ENCODE measurements at regions not wholly inside any gene's neighbourhood (a gene's known extent, or its start where the extent isn't known, plus 50 kb on each side); places are given as distances from the start of the nearest gene placed in this dataset.

DNA sequence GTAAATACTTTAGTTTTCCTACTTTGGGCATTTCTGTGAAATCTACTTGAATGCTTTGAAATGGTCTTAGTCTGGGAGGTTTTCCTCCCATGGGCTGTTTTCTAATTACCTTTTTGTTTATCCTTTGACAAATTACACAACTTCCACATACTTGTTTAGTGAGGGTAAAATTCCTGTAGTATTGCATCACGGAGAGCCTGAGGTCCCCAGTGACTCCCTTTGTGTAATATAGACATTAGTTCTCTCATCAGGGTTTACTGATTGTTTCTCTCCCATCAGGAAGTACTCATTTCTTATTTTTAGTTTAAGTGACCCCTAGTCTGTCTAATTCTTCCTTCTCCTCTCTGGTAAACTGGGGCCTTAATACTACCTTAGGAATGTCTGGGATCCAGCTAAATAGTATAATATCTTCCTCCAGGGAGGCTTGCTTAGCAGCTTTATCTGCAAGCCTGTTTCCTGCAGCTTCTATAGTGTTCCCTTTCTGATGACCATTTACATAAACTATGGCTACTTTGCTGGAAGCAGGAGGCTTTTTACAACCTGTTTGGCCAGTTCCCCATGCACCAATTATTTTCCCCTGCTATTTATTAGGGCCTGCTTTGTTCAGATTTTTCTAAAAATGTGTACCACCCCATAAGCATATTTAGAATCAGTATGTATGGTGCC is 87.2 kb upstream of the XCR1 start:
- DNase-seq (ENCODE audit: low read depth, low spot score): no peak

DNA sequence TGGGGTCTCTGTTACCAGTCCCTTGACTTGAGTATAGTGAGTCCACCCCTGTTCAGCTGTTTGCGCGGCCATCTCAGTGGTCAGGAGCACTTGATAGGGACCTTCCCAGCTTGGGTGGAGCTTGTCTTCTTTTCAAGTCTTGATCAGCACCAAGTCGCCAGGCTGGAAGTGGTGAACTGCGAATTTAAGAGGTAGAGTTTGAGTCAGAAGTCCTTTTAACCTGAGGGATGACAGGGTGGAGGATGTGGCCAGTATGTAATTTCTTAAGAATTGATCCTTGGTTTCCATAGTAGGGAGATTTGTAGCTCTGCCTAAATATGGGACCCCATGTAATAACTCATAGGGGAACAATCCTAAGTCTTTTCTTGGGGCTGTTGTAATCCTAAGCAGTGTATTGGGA is 86.3 kb upstream of the XCR1 start:
- DNase-seq (ENCODE audit: low read depth, low spot score): no peak

DNA sequence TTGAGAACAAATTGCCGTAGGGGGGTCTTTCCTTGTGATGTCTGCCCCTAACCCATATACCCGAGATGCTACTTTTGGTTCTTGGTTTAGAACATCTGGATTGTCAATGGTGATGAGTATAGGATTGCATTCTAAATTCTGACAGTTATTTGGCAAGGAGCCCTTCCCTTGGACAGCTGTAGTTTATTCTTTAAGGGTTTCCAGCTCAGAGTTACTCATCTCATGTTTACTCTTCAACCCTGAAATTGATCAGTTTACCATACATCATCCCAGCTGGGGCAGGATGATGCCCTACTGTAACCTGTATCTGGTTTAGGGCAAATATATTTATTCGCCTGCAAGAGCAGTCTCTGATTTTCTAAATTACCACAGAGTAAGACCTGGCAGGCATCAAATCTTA is 85.7 kb upstream of the XCR1 start:
- DNase-seq (ENCODE audit: low read depth, low spot score): no peak

DNA sequence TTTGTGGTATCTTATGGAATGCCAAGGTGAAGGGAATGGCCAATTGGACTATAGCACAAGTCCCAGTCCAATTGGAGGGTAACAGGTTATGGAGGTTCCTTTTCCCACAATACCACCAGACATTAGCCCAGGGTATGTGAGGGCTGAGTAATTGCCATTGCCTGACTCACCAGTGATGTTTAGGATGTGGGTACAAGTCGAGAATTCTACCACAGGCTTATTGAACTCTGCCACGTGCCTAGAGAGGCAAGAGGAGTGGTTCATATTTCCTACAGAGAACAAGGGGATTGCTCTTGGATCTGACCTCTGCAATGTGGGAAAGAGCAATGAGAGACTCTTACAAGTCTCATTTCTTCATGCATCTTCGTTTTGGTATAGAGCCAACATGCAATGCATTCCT is 85.0 kb upstream of the XCR1 start:
- no peak for DNase-seq (ENCODE audit: low read depth, low spot score)

DNA sequence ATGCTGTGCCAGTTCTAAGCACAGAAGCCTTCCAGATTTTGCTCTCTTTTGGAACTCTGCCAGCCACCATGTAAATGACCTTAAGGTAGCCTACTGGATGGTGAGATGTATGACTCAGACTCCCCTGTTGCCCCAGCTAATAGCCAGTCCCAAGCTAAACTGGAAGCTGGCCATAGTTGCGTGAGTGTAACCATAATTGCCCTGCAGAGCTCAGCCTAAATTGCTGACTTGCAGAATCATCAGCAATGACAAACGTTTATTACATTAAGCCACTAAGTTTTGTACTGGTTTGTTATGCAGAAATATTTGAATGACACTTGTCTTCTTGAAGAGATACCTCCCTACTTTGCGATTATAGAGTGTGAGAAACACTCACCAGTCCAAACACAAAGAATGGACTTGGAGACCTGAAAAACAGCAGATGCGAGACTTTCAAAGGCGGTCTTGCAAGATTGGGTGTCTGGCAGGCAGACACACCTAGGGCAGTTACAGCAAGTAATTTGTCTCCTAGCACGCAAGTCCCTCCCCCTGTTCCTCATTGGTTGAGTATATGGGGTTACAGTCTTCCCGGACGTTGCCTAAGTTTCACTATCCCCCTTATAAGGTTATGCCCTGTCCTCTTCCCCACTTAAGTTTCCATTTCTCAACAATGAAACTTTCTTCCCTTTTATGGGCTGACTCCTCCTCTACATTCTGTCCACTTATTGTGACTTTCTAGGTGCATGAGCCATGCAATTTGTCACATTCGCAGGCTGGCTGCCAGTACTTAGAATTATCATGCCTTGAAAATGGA is 83.6 kb upstream of the XCR1 start:
- DNase-seq (ENCODE audit: low read depth, low spot score): no peak

DNA sequence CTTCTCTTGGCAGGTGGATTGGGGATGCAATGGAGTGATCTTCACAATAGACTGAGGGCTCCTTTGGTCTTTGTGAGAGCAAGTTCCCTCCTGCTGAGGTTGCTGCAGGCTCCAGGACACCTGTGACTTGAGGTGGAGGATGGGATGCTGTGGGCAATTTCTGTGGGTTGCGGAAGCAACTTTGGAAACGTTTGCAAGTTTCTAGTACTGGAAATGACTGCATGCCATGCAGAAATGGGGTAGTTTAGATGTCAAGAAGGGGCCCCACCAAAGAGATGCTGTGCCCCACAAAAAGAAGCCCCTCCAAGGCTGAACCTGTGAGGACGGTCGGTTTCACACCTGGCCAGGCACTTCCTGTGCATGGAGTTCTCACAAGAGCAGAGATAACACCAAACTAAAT is 80.4 kb upstream of the XCR1 start:
- no peak for DNase-seq (ENCODE audit: low read depth, low spot score)

DNA sequence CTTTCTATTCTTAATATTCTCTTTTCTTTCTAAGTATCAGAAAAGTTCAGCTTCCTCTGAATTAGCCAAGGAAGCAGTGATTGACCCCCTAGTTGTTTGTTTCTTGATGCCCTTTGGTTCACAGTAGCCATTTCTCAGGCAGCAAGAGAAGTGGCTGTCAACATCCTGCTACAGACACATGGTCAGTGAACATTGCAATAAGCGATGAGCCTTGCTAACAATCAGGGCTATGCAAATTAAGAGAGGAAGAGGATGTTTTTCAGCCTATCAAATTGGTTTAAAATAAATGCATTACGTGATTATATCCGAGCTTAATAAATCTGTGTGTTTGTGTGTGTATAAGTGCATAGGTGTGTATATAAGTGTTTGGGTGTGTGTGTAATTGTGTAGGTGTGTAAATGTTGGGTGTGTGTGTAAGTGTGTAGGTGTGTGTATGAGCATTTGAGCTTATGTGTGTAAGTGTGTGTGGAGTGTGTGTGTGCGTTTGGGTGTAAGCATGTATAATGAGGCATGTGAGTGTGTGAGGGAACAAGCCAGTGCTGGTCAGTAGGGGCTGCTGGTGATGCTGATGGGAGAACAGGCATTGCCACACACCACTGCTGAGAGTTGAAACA is 78.1 kb upstream of the XCR1 start:
- no peak for DNase-seq (ENCODE audit: low read depth, low spot score)

DNA sequence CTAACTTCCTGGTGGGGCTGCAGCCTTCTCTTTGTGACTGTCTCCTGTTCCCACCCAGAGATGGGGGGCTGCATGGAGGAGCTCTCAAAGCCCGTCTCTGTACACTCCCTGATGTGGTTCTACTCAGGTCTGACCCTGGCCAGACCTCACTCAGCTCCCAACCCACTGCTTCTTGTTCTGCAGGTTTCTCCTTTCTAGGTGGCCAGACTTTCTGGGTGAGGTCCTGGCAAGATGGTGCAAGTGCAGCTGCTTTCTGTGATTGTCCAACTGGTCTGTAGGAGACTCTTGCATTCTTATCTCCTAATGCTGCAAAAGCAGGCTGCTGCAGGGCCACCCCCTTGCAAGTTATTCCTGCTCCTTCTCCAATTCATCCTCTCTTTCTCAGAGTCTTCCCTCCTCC is 77.4 kb upstream of the XCR1 start:
- no peak for DNase-seq (ENCODE audit: low read depth, low spot score)

DNA sequence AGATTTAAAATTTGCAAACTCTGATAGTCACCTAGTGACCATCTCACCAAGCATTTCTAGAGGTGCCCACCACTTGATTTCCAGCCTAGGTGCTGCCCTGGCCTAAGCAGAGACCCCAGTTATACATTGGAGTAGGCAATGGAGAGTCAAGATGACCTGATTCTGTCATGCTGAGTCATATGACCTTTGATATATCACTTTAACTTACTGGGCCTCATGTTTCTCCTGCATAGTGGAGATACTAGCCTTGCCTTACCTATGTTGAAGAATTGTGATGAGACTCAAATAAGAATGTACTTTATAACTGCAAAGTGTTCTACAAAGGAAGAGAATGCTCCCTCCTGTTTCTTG is 75.5 kb upstream of the XCR1 start:
- DNase-seq (ENCODE audit: low read depth, low spot score): no peak

DNA sequence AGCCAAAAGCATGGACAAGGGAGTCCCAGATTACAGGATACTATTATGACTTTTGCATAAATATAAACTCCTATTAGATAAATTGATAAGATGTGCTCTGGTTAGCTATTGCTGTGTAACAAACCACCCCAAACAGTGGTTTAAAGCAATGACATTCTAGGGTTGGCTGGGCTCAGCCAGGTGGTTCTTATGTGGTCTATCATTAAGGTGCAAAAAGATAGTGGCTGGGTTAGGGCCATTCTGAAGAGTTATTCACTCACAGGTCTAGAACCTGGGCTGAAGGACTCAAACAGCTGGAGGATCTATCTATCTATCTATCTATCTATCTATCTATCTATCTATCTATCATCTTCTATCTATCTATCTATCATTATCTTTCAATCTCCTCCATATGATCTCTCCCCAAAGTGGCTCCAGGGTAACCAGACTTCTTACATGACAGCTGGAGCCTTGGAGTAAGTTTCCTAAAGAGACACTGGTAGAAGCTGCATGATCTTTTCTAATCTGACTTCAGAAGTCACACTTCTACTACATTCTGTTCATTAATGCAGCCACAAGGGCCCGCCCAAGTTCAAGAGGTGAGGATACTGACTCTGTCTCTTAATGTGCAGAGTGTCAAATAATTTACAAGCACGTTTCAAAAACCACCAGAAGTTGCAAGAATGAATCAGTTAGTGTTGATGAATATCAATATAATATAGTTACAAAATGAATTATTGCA is 74.9 kb upstream of the XCR1 start:
- DNase-seq (ENCODE audit: low read depth, low spot score): no peak

DNA sequence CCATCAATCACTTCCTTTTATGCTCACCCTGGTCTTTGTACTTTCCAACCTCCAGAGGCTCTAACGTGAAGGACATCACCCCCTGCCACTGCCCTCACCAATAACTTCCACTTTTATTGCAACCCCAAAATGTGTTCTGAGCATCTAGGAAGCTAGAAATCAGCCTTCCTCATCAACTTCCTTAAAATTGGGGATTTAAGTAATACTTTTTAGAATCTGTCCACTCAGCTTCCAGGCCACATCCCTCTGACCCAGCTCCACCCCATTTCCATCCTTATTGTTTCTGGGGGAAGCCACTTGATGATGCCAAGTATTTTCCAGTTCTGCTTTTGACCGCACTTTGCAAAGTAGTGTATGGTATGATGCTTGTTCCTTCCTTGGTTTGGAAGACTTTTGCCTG is 73.5 kb upstream of the XCR1 start:
- DNase-seq (ENCODE audit: low read depth, low spot score): no peak

DNA sequence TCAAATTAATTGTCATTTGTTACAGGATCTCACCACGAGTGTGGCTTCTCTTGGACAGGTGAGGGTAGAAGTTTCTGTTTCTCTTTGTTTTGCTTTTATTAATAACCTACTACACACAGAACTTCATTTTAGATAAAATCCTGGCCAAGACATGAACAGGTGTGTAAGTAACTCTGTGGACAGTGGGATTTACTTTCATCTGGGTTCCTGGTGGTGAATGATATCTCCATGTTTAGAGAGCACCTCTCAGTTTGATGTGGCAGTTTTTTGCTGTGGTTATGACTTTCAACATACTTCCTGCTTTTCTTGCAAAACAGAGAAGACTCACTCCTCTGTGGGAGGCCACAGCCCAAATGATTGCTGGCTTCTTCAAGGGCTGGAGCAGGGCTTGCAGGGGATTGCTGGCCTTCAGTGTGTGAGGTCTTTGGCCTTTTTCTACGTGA is 71.1 kb upstream of the XCR1 start:
- DNase-seq (ENCODE audit: low read depth, low spot score): no peak

DNA sequence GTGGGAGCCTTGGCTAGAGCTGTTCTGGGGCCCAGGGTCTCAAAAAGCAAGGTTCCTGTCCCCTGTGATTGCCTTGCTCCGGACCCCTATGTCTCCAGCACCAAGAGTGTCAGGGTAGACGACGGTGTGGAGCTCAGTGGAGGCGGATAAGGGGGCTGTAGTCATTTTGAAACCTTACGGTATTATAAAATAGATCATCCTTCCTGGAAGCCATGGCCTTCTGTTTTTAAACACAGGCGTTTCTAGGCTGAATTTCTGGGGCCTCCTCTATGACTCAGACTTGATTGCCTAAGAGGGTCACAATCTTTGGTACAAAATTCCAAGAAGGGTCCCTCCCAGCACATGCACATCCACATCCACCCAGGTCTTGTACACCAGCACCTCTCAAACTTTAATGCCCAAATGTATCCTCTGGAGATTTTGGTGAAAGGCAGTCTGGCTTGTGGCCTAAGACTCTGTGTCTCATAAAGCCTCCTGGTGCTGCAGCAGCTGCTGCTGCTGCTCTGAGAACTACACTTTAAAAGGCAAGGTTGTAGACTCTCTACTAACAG is 70.5 kb upstream of the XCR1 start:
- DNase-seq (ENCODE audit: low read depth, low spot score): no peak

DNA sequence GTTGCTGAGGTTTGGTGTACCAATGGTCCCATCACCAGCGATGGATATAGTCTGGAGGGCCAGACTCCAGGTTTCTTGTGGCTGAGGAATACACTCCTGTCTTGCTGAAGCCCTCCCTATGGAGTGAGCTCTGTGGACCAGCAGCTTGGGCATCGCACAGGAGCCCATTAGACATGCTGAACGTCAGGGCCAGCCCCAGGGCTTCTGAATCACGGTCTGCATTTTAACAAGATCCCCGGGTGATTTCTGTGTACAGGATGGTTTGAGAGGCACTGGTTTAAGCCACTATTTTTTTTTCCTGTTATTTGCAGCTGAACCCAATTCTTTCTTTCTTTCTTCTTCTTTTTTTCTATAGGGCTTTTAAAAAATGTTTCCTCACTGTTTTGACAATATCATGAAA is 69.5 kb upstream of the XCR1 start:
- no peak for DNase-seq (ENCODE audit: low read depth, low spot score)

DNA sequence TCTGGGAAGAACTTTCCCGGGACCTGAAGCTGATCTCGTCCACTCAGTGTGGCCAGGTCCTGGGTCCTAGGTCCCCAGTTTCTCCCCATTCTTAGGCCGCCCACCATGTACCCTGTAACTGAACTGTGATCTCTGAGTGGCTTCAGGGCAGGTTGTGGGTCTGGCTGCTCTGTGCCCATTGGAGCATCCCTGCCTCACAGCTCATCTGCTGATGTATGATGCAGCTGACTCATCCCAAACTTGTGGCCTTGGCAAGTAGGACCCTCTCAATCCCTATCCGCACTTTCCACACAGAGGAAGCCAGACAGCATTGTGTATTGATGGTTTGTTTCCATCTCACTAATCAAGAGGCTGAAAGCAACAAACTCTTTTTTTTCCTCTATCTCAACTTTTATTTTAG is 69.1 kb upstream of the XCR1 start:
- no peak for DNase-seq (ENCODE audit: low read depth, low spot score)

DNA sequence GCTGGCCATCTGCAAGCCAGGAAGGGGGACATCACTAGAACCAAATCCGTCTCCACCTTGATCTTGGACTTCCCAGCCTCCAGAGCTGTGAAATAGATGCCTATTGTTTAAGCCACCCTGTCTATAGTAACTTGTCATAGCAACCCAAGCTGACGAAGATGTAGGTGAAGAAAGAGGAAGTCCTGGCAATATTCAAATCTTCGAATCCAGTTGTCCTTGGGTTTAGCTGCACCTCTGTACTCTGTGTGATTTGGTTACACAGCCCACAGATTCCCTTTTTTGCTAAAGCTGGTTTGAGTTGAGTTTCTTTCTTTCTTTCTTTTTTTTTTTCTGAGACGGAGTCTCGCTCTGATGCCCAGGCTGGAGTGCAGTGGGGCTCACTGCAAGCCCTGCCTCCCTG is 68.0 kb upstream of the XCR1 start:
- no peak for DNase-seq (ENCODE audit: low read depth, low spot score)

DNA sequence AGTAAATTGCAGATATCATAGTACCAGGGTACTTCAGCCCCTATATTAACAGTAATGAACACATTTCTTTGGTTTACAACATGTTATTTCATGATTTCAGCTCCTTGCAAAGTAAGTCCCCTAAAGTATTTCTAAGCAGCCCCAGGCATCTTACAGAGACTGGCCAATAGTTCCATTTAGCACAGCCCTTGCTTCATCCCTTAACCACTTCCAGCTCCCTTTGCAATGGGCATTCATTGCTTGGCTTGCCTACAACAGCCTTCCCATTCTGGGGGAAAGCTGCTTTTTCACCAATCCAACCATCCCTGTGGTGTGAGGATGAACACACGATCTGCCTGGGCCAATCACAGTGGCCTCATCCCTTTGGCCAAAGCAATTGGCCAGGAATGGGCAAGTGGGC is 67.2 kb upstream of the XCR1 start:
- DNase-seq (ENCODE audit: low read depth, low spot score): no peak

DNA sequence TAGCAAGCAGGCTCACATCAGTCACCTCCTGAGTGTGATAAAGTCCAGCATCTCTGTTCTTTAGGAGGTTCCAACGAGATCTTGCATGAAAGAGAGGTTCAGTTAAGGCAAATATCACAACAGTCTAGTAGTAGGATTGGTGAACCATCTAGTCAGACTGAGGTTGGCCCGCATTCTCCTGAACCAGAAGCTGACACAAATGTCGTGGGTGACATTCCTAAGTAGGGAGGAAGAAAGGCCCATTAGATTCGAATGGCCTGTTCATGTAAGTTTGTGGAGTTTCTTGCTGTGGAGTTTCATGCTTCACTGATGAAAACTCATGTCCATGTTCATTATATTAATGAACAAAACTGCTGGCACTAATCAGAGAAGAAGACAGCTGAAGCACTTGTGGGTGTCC is 66.7 kb upstream of the XCR1 start:
- DNase-seq (ENCODE audit: low read depth, low spot score): no peak

DNA sequence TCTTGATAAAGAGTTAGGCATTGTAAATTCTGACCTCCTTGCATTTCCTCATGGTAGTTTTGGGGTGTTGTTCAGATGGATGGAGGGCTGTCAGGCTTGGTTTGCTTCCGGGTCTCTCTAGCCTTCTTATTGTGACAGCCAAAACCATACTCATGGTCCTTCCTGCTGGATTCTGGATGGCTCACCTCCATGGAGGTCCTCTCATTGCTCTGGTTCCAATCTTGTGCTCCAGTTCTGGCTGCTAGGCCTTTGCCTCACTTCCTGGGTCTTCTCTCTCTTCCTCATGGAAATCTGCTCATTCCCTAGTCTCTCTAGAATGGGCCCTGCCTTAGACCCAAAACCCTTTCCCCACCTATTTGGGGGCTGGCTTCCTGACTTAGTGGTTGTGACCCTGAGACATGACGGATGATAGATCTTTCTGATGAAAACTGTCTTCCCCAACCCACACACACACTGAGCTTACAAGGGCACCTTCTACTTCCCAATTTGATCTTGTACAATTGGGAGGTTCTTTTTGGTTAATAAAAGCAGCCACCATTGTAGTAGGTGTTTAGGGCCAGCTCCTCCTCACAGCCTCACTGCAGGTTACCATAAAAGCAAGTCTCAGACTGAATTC is 66.2 kb upstream of the XCR1 start:
- DNase-seq (ENCODE audit: low read depth, low spot score): no peak

DNA sequence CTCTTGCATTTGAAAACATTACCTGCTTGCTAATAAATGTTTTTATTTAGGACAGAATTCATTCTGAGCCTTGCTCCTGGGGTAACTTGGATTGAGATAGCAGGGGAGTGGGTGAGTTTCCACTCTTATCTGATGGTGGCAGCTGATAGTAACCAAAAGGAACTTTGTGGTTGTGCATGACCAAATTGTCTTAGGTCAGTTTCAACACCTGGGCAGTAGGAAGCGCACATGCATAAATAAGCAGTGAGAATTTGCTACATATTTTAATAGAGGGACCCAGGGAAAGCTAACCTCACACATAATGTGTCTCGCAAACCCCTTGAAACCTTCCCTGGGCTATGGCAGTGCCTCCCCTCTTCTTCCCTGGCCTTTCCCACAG is 65.4 kb upstream of the XCR1 start:
- no peak for DNase-seq (ENCODE audit: low read depth, low spot score)

Measured in pulmonary artery endothelial cell (primary cell).